Ovary (tissue), 7 donors: ENCODE measurements at regions not wholly inside any gene's neighbourhood (a gene's known extent, or its start where the extent isn't known, plus 50 kb on each side); places are given as distances from the start of the nearest gene placed in this dataset.
A peak's percentile ranks its signal among the peaks of the same experiment; 100 is the strongest.
"Not testable (repeated sequence)": the region's sequence is repeated elsewhere in the genome, so short reads cannot be mapped to it uniquely, and the experiment has no call there.

Source experiments
- DNase-seq, 5 donors: peaks; one replicate each; pipeline ENCODE4 v3.0.0-alpha.2; 2019 to 2020
- H3K27ac ChIP-seq, 2 donors: fragments of 200-600 bp; one replicate each; pipeline versions ENCODE4 v1.5.1 to v1.8.0; 2019 to 2022
- H3K27me3 ChIP-seq: fragments of 200-600 bp; one replicate; pipeline ENCODE4 v1.8.0; 2022
- H3K36me3 ChIP-seq: fragments of 200-600 bp; sonication (generic); one replicate; pipeline ENCODE4 v1.5.1; 2019
- H3K4me1 ChIP-seq: one replicate; pipeline ENCODE4 v1.8.1; 2013; ENCODE audit warnings: mild to moderate bottlenecking, moderate library complexity; ENCODE audit not compliant: insufficient read depth
- H3K4me3 ChIP-seq: fragments of 200-600 bp; sonication (generic); one replicate; pipeline ENCODE4 v1.5.1; 2017
- H3K9me3 ChIP-seq, 2 donors: fragments of 200-600 bp in 1 of 2; sonication (generic) in 1 of 2; one replicate each; pipeline versions ENCODE4 v1.5.1 to v1.8.1; 2013 to 2019; ENCODE audit warnings: mild to moderate bottlenecking in 1 of 2, moderate library complexity in 1 of 2
- CTCF ChIP-seq, 3 donors: fragments of 450-650 bp in 2 of 3; fragments of 200-600 bp in 1 of 3; IDR thresholded peaks; one replicate each; pipeline versions ENCODE4 v1.5.1 to v1.8.0; 2016 to 2022; ENCODE audit warnings: antibody characterized with exemption in 3 of 3, mild to moderate bottlenecking in 1 of 3
- EP300 ChIP-seq: sonication (generic); formaldehyde crosslinking; IDR thresholded peaks from one replicate; pipeline ENCODE4 v1.6.1; 2017; ENCODE audit warnings: antibody characterized with exemption
- POLR2A ChIP-seq: fragments of 450-650 bp; IDR thresholded peaks from one replicate; pipeline ENCODE4 v1.6.1; 2017; ENCODE audit warnings: antibody characterized with exemption, mild to moderate bottlenecking, moderate library complexity
- WGBS, 3 donors: extraction: QIAGEN DNeasy Blood & Tissue Kit in 1 of 3; methylation state at CpG; one replicate each; pipeline versions ENCODE4 v1.1.5 to v1.1.7; 2013 to 2017; 5-methylcytosine and 5-hydroxymethylcytosine counted together
- intact Hi-C, 4 donors: fragments of 100-400 bp; cut with DNase I; formaldehyde crosslinking; loops; one replicate each; pipeline versions ENCODE4 v1.11.0 to v1.15.1; 2022 to 2023
- donor health status: DM: no; HTN: no; CAD: no; lungs with moderate emphysema.
- donor health status: DM: no; HTN: no; CAD: no.
- donor health status: Bipolar disorder and iron deficiency.
- donor health status: DM: no; HTN: no; CAD: no.
- donor health status: DM: yes; HTN: yes; CAD: no.

- TF ChIP-seq CTCF (IDR thresholded peaks at IDR 0.05) (no peak), POLR2A (no peak), EP300 (no peak)
- intact Hi-C loops, result no loop called here
- no peak for DNase-seq
Observed at GRCh38 chr6:168934660-168935627, 318.7 kb downstream of the THBS2 start.

GRCh38 chr6:168932171-168932570, 321.5 kb downstream of the THBS2 start:
- 80 to 87% (median 86%) methylated on average over 15 to 16 of the region's 16 CpGs for WGBS, 3 donors
- H3K27me3 ChIP-seq, H3K36me3 ChIP-seq, intact Hi-C loops, H3K27ac ChIP-seq, H3K9me3 ChIP-seq, DNase-seq, H3K4me1 ChIP-seq, H3K4me3 ChIP-seq: not testable (repeated sequence)

More at GRCh38 chr6:168934660-168935627, 318.7 kb downstream of the THBS2 start:
- Histone ChIP-seq H3K9me3 (no peaks in the 10 kb centered on the region), H3K4me3 (no peak overlapping the region), H3K27ac (peak overlapping the region in 1 of 2 donors; percentile 46), H3K27me3 (no peaks in the 10 kb centered on the region), H3K4me1 (peaks cover 13% of the 10 kb centered on the region), H3K36me3 (no peaks in the 10 kb centered on the region)
- WGBS, 3 donors, result 83 to 86% (median 83%) methylated on average over 24 to 25 of the region's 25 CpGs

- H3K4me1 ChIP-seq, H3K27me3 ChIP-seq, H3K9me3 ChIP-seq, H3K27ac ChIP-seq, H3K4me3 ChIP-seq, intact Hi-C loops, H3K36me3 ChIP-seq, DNase-seq: not testable (repeated sequence)
- WGBS, 3 donors, result 74 to 78% (median 76%) methylated on average over 15 to 17 of the region's 17 CpGs
Observed at GRCh38 chr6:168931072-168931471, 322.6 kb downstream of the THBS2 start.

- DNase-seq, result no peak
- H3K9me3 ChIP-seq, result no peaks in the 10 kb centered on the region
- TF ChIP-seq POLR2A (no peak), CTCF (IDR thresholded peaks at IDR 0.05) (no peak), EP300 (no peak)
- H3K4me3 ChIP-seq, result no peak overlapping the region
- no peaks in the 10 kb centered on the region for H3K27me3 ChIP-seq
- WGBS, 3 donors, result 80 to 90% (median 89%) methylated on average over 11 of the region's 11 CpGs
- intact Hi-C loops, result no loop called here
- H3K36me3 ChIP-seq, result no peaks in the 10 kb centered on the region
- no peaks in the 10 kb centered on the region for H3K4me1 ChIP-seq
- no peak overlapping the region for H3K27ac ChIP-seq
Observed at GRCh38 chr6:168929871-168930450, 323.7 kb downstream of the THBS2 start.

GRCh38 chr6:168928012-168928411, 325.6 kb downstream of the THBS2 start:
- H3K4me3 ChIP-seq, result no peak overlapping the region
- WGBS, 3 donors, result 91 to 95% (median 94%) methylated on average over 10 of the region's 10 CpGs
- no peak for DNase-seq
- no peak overlapping the region for H3K27ac ChIP-seq
- H3K36me3 ChIP-seq, result no peaks in the 10 kb centered on the region
- TF ChIP-seq POLR2A (no peak), CTCF (IDR thresholded peaks at IDR 0.05) (no peak), EP300 (no peak)
- intact Hi-C loops, result no loop called here
- no peaks in the 10 kb centered on the region for H3K9me3 ChIP-seq
- no peaks in the 10 kb centered on the region for H3K27me3 ChIP-seq
- no peaks in the 10 kb centered on the region for H3K4me1 ChIP-seq
